Glomerular visceral epithelial cell (primary cell): ENCODE measurements at regions not wholly inside any gene's neighbourhood (a gene's known extent, or its start where the extent isn't known, plus 50 kb on each side); places are given as distances from the start of the nearest gene placed in this dataset.
"Not testable (repeated sequence)": the region's sequence is repeated elsewhere in the genome, so short reads cannot be mapped to it uniquely, and the experiment has no call there.

Experiments
- DNase-seq: peaks from one replicate; pipeline ENCODE4 v3.0.0-alpha.2; 2016; ENCODE audit errors: extremely low spot score

DNA sequence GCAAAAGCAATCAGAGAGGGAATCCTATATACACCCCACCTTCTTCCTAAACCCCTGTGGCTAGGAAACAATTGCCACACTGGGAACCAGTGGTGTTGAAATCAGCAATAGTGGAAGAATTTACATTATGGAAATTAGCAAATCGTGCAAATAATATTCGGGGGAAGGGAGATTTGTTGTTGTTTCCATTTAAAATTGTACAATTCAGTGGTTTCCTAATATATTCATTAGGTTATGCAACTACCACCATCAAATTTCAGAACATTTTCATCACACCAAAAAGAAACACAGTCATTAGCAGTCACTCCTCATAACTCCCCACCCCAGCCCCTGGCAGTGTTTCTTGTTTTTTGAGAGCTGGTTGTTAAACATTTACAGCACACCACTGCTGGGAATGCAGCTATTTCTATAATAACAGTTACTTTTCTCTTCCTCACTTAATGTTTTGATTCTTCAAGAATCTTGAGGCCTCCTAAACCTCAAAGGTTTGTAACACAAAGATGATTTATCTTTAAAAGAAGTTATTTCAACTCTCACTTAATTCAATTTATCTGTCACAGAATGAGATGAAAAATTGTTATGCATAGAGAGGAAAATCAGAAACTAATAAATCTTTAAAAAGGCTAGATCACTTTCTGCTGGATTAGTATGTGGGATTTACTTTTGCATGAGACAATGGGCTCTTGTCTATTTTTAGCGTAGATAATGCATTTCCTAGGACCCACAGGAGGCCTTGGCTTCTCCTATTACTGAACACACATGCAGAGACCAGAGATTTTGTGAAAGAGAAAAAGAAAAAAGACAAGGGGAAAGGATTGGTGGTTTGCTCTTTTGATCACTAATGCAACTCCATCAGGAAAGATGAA, 91.8 kb upstream of the DAPK1 start:
- DNase-seq = no peak

DNA sequence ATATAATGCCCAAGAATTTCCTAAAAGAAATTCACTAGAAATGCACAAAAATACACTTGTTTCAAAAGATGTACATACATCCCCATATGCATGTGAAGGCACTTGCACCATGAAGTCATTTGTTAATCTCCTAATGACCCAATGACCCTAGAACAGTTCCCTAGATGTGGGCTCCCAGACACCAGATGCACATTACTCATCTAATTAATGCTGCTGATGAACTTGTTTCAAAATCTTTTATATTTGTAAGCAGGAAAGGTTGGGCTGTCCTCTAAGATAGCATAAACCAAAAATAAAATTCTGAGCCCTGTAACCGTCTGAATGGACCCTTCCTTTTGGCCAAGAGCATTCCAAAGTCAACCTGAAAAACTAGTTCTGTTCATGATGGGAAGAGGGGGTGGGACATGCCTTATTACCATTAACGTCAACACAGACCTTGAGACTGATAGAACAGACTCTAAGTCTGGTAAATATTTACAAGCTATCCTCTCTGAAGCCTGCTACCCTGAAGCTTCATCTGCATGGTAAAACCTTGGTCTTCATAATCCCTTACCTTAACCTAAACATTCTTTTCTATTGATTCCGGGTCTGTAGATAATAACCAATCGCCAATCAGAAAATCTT, 91.0 kb upstream of the DAPK1 start:
- no peak for DNase-seq

DNA sequence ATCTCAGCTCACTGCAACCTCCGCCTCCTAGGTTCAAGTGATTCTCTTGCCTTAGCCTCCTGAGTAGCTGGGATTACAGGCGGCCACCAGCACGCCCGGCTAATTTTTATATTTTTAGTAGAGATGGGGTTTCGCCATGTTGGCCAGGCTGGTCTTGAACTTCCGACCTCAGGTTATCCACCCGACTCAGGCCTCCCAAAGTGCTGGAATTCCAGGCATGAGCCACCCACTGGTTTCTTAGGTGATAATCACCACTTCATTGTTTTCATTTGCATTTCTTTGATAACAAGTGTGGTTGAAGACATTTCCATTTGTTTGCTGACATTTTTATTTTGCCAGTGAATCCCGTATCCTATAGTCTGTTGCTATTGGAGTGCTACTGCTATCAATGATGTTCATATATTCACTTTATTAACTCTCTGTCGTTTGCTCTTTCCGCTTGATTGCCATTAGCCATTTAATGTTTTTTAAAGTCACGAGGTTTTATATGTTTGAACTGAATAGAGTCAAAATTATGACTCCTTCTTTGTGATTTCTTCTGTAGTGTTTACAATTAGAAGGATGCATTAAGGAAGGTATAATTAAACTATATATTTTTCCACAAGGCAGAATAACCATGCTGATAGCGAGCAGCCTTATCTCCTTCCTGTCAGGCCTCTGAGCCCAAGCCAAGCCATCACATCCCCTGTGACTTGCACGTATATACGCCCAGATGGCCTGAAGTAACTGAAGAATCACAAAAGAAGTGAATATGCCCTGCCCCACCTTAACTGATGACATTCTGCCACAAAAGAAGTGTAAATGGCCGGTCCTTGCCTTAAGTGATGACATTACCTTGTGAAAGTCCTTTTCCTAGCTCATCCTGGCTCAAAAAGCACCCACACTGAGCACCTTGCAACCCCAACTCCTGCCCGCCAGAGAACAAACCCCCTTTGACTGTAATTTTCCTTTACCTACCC, 87.3 kb upstream of the DAPK1 start:
- DNase-seq = not testable (repeated sequence)

DNA sequence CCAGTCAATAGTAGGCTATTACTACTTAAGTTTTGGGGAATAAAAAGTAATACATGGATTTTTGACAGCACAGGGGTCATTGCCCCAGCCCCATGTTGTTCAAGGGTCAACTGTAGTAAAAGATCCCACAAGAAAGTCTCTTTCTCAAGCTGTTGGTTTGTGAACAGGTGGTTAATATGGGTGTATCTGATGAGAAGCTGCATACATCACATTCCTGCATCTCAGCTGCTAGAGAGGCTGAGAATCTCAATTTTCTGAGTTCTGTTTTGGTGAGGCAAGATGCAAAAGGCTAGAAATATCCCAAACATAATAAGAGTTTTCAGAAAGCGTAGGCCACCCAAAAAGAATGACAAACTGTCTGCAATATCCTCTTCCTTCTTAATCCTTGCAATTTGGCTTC, 76.8 kb upstream of the DAPK1 start:
- no peak for DNase-seq

DNA sequence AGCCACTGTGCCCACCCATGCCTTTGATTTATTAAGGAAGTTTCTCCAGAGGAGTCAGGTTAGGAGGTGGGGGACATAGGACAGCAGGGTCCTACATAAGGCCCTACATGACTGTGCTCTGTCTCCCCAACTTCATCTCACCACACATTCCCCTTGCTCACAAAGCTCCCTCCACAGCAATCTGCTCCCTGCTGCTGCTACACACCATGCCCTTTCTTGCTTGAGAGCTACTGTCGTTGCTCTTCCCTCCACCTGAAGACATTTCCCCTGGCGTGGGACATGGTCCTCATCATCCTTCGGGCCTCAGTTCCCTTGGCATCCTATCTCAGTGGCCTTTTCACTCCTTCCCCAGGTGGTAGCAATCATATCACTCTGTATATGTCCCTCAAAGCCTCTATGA, 75.9 kb upstream of the DAPK1 start:
- no peak for DNase-seq

DNA sequence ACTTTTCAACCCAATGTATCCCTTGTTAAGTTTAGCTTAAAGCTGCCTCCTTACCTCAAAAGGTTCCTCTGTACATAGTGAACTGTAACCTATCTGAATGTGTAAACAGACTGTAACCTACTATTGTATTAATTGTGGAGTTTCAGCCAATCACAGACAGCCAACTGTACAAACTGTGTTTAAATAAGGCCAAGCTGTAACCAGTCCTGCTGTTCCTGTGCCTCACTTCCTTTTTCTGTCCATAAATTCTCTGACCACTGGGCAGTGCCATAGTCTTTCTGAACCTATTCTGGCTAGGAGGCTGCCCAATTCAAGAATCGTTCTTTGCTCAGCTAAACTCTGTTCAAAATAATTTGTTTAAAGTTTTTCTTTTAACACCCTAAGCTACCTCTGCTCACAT, 74.7 kb upstream of the DAPK1 start:
- DNase-seq = no peak

DNA sequence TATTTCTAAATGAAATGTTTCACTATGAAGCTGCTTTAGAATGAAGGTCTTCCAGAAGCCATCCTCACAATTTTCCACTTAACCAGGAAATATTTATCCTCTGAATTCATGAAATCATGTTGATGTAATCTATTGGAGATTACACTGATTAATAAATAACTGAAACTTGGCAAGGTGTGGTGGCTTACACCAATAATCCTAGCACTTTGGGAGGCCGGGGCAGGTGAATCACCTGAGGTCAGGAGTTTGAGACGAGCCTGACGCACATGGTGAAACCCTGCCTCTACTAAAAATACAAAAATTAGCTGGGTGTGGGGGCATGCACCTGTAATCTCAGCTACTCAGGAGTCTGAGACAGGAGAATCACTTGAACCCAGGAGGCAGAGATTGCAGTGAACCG, 73.8 kb upstream of the DAPK1 start:
- DNase-seq = not testable (repeated sequence)

DNA sequence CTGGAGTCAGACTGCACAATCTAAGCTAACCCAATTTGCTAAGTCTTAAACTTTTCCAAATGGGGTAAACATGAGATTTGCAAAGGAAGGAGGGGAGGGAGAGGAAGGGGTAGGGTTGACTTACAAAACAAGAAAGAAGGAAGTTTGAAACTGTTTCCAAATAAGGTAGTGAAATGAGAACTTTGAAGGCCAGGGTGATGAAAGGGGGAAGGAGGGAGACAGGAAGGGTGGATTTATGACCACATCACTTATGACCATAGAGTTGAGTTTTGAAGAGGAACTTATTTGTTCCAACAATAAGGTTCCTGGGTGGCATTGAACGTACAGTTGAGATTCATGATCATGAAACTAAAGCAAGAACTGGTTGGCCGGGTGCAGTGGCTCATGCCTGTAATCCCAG, 72.5 kb upstream of the DAPK1 start:
- DNase-seq = no peak

DNA sequence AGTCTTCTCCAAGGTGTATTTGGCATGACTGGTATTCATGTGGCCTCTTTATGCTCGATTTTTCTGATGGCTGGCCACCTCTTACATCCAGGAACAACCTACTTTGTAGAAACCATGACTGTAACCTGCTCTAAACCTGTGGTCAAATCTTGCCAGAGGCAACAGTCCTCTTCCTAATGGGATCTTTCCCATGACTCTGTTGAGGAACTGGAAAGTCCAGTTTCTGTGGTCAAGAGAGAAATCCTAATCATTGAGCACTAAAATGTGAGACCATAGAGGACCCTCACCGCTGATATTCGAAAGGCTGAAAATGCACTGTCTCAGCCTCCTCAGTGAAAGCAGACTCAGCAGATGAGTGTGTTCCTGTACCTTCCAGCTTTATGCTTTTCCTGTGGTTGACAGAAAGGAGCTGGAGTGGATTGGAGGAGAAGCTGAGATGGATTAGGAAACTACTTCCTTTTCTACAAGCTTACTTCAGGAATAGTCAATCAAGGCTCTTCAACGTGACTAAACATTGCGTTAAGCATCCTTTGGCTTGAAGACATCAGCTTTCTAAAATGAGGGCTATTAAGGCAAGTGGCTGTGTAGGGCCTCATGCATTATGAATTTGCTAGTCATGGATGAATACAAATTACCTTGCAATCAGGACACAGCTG, 69.7 kb upstream of the DAPK1 start:
- DNase-seq = no peak

DNA sequence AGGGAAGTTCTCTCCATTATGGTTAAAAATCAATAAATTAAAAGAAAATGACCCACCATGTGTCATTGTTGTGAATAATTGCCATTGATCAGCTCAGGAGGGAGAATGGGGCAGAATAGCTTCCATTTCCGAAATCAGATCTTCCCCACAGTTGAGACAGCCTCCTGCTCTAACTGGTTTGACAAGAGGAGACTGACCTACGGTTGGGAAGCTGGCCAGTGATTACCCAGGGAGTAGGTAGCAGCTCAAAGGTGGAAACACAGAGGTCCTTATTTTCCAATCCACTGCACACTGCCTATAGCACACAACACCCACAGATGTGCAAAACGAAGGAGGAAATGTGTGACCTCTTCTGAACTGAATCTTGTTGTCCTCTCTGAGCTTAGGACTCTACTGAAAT, 69.0 kb upstream of the DAPK1 start:
- DNase-seq = no peak

DNA sequence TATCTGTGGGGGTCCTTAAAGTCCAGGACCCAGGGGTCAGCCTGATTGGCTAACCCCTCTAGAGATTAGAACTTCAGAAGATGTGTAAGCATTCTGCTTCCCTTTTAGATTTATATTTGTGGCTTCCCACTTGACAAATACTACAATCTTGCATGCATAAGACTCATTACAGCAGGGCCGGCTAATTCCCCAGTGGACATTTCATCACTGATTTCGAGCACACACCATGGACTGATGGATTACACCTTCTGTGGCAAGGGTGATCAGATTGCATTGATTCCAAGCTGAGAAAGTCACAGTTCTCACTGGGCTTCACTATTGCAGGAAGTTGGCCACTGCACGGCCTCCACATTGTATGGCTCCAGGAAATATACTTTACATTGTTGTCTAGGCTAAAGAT, 65.8 kb upstream of the DAPK1 start:
- no peak for DNase-seq

DNA sequence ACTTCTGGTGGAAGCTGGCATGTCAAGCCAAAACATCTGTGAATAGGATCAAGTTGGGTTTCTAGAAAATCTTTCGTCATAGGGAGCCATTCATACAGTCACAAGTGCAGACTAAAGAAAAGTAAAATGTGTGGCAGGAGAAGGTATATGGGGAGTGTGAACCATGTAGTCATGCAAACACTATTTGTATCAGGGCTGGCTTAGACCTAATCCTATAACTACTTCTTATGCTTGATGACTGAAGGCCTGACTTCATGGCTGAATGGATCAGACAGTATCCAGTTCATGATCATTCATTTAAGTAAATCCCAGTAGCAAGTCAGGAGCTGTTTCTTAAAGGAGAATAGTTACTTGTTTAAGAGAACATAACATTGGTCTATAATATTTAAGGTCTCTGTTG, 63.8 kb upstream of the DAPK1 start:
- no peak for DNase-seq

DNA sequence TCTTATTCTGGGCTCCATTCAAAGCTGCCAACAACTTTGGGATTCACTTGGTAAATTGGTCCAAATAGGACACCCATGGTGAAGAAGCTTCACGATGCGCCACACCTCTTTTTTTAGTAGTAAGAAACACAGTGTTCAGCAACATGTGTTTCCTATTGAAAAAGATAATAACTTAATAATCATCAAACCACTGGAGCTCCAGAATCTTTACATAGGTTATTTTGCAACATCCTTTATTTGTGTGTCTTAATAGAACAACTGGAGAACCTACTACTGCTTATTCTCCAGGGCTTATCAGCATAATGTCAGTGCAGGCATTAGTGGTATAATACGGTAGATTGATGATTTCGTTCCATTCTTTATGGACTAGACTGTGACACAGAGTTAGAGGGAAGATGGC, 63.3 kb upstream of the DAPK1 start:
- DNase-seq = no peak

DNA sequence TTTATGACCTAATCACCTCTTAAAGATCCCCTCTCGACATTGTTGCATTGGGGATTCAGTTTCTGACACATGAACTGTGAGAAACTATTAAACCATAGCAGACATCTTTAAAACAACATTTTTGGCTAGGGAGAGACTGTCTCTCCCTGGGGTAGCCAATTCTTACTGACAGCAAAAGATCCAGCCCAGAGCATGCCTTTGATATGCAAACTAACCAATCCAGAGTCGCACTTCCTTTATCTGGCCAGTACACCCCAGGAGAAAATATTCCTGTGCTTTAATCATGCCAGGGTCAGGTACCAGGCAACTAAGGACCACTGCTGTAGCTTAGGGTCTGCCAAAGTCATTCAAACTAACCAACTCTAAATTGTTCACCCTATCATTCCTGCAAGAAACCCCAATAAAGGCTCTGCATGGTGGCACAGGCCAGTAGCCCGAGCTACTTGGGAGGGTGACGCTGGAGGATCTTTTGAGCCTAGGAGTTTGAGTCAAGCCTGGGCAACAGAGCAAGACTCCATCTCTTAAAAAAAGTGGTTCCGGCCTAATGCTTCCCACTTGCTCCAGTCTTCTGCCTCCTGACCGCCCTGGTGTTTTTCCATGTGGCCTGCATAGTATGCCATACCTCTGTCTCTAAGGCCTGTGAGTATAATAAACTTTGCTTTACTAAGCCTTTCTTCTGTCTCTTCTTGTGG, 62.3 kb upstream of the DAPK1 start:
- no peak for DNase-seq

DNA sequence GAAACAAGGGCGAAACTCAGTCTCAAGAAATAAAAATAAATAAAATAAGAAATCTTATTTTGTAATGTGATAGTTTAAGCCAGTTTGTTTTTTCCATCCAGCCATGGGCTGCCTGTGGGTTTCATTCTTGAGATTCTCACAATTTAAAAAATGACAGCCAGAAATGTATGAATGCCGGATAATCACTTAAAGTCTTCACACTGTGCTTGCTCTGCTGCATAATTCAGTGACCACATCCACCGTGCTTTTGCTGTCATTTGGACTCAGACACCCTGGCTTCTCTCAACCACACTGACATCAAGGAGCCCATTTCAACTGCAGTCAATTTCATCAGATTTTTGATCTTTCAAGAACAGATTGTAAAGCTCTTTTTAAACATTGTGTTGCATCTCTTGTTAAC, 61.0 kb upstream of the DAPK1 start:
- DNase-seq = no peak

DNA sequence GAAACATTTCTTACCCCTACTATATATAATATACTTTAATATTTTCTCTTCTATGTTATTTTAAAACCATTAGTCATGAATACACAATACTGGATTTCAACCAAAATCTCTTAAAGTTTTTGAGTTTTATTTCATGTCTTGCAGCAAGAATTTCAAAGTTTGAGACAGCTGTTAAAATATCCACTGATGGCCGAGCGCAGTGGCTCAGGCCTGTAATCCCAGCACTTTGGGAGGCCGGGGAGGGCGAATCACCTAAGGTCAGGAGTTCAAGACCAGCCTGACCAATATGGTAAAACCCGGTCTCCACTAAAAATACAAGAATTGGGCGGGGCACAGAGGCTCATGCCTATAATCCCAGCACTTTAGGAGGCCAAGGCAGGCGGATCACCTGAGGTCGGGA, 59.7 kb upstream of the DAPK1 start:
- DNase-seq = no peak

DNA sequence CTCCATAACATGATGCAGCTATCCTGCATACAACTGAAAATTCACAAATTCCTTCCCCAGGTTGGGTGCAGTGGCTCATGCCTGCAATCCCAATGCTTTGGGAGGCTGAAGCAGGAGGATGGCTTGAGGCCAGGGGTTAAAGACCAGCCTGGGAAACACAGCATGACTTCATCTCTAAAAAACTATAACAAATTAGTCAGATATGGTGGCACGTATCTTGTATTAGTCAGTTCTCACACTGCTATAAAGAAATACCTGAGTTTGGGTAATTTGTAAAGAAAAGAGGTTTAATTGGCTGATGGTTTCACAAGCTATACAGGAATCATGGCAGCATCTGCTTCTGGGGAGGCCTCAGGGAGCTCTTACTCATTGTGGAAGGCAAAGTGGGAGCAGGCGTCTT, 56.4 kb upstream of the DAPK1 start:
- peak; percentile 31 for DNase-seq

DNA sequence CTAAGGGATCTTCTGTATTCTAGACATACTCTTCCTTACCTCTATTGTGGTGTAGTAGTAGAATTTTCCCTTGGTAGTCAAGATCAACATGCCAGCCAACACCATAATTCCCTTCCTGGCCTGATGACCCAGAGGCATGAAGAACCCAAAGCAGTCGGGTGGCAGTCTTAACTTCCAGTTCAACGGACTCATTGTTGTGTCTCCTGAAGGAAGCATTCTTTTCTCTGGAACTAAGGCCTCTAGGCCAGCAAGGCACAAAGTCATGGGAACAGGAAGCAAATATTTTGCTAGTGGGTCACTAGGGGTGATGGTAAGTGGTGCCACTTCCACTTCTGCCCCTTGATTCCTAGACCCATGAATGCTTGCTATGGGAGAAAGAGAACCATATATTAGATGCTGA, 55.2 kb upstream of the DAPK1 start:
- no peak for DNase-seq

DNA sequence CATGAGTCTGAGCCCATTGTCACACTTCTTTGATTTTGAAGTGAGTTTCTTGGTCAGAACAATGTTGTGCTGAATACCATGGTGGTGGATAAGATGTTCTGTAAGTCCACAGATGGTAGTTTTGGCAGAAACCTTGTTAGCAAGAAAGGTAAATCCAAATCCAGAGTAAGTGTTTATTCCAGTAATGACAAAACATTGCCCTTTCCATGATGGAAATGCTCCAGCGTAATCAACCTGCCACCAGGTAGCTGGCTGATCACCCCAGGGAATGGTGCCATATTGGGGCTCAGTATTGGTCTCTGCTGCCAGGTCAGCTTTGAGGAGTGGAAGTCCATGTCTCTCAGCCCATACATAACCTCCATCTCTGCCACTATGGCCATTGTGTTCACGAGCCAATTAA, 54.7 kb upstream of the DAPK1 start:
- DNase-seq = no peak

DNA sequence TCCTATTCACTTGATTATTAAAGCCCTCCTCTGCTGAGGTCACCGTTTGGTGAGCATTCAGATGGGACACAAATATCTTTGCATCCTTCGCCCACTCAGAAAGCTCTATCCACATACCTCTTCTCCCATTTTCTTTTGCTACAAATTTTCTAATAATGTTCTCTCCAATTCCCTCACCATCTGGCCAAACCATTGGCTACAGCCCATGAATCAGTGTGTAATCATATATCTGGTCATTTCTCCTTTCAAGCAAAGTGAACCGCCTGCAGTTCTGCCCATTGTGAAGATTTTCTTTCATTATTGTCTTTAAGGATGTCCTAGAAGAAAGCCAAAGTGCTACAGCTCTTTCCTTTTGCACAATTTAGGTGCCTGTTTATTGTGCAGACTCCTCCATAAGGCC, 54.2 kb upstream of the DAPK1 start:
- DNase-seq = no peak

DNA sequence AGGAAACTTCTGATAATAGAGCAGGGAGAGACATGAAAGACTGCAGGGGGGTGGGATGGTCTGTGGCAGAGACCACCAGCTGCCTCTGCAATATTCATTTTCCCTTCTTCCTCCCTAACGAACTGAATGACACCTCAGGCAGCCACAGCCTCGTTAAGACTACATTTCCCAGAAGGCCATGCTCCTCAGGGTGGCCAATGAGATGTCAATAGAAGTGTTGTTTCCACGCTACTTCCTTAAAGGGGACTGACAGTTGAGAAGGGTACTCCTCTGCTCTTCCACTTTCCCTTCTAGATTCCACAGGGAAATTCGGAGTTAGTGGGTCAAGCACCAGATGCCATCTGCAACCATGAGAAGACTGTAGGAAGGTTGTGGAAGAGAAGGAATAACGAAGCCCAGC, 52.0 kb upstream of the DAPK1 start:
- peak; percentile 15 for DNase-seq
